Osteoblast (primary cell): ENCODE measurements at regions not wholly inside any gene's neighbourhood (a gene's known extent, or its start where the extent isn't known, plus 50 kb on each side); places are given as distances from the start of the nearest gene placed in this dataset.

ENCODE experiments used
- DNase-seq: peaks from one replicate; pipeline ENCODE4 v3.0.0; 2011; ENCODE audit warnings: low spot score, mixed read lengths; ENCODE audit not compliant: insufficient read length; ENCODE audit errors: missing footprints
- H2AFZ ChIP-seq: 2 replicates; pipeline ENCODE4 v1.6.0; 2011; ENCODE audit warnings: mild to moderate bottlenecking, low read length
- H3K27ac ChIP-seq: 2 replicates; pipeline ENCODE4 v1.5.1; 2011; ENCODE audit warnings: mild to moderate bottlenecking, low read depth, low read length, moderate library complexity
- H3K27me3 ChIP-seq: 2 replicates; pipeline ENCODE4 v1.6.0; 2012; ENCODE audit warnings: mild to moderate bottlenecking, control low read depth, inconsistent platforms, low read length, moderate library complexity; ENCODE audit not compliant: insufficient read depth
- H3K36me3 ChIP-seq: 2 replicates; pipeline ENCODE4 v1.5.1; 2011; ENCODE audit warnings: mild to moderate bottlenecking, low read length, control low read depth, moderate library complexity; ENCODE audit not compliant: insufficient read depth
- H3K4me1 ChIP-seq: 2 replicates; pipeline ENCODE4 v1.5.1; 2011; ENCODE audit warnings: mild to moderate bottlenecking, low read length, control low read depth, moderate library complexity; ENCODE audit not compliant: insufficient read depth
- H3K4me2 ChIP-seq: 2 replicates; pipeline ENCODE4 v1.6.0; 2011; ENCODE audit warnings: mild to moderate bottlenecking, low read length; ENCODE audit not compliant: insufficient read depth
- H3K4me3 ChIP-seq: fragments of 200-600 bp; sonication (generic); 3 replicates; pipeline ENCODE4 v1.5.1; 2012; ENCODE audit warnings: mild to moderate bottlenecking, low read length, inconsistent platforms; ENCODE audit not compliant: insufficient read depth
- H3K79me2 ChIP-seq: 2 replicates; pipeline ENCODE4 v1.6.0; 2012; ENCODE audit warnings: mild to moderate bottlenecking, low read length, control low read depth, inconsistent platforms; ENCODE audit not compliant: insufficient read depth
- H3K9me3 ChIP-seq: 2 replicates; pipeline ENCODE4 v1.5.1; 2011; ENCODE audit warnings: low read depth, low read length, control low read depth
- H4K20me1 ChIP-seq: 2 replicates; pipeline ENCODE4 v1.6.0; 2012; ENCODE audit warnings: mild to moderate bottlenecking, low read length, control low read depth; ENCODE audit not compliant: insufficient read depth
- CTCF ChIP-seq: IDR thresholded peaks from 2 replicates; pipeline ENCODE4 v1.5.1; 2011; ENCODE audit warnings: mild to moderate bottlenecking, low read depth, low read length, moderate library complexity; ENCODE audit errors: extremely low read depth

- Histone ChIP-seq H3K27ac (no peak overlapping the region), H3K36me3 (no peaks in the 10 kb centered on the region), H3K27me3 (no peaks in the 10 kb centered on the region), H3K4me2 (no peak overlapping the region), H2AFZ (no peak overlapping the region), H3K9me3 (no peaks in the 10 kb centered on the region), H3K4me1 (no peaks in the 10 kb centered on the region), H3K4me3 (no peak overlapping the region), H3K79me2 (no peaks in the 10 kb centered on the region), H4K20me1 (no peaks in the 10 kb centered on the region)
- no peak for TF ChIP-seq CTCF
- DNase-seq = no peak
These were observed 187.8 kb upstream of the HDAC4 start for GRCh38 chr2:239588451-239589269.

GRCh38 chr2:239587841-239588240 is 187.0 kb upstream of the HDAC4 start:
- H3K36me3 ChIP-seq = no peaks in the 10 kb centered on the region
- H3K4me2 ChIP-seq = no peak overlapping the region
- no peaks in the 10 kb centered on the region for H3K27me3 ChIP-seq
- no peaks in the 10 kb centered on the region for H4K20me1 ChIP-seq
- no peak for DNase-seq
- no peaks in the 10 kb centered on the region for H3K79me2 ChIP-seq
- H2AFZ ChIP-seq = no peak overlapping the region
- H3K4me1 ChIP-seq = no peaks in the 10 kb centered on the region
- H3K9me3 ChIP-seq = no peaks in the 10 kb centered on the region
- H3K4me3 ChIP-seq = no peak overlapping the region
- TF ChIP-seq CTCF = no peak
- no peak overlapping the region for H3K27ac ChIP-seq

- no peaks in the 10 kb centered on the region for H3K9me3 ChIP-seq
- no peak overlapping the region for H3K4me3 ChIP-seq
- H3K36me3 ChIP-seq = no peaks in the 10 kb centered on the region
- H3K27me3 ChIP-seq = no peaks in the 10 kb centered on the region
- no peak for TF ChIP-seq CTCF
- H3K4me1 ChIP-seq = no peaks in the 10 kb centered on the region
- no peak overlapping the region for H3K4me2 ChIP-seq
- no peak for DNase-seq
- no peaks in the 10 kb centered on the region for H3K79me2 ChIP-seq
- no peak overlapping the region for H2AFZ ChIP-seq
- no peaks in the 10 kb centered on the region for H4K20me1 ChIP-seq
- H3K27ac ChIP-seq = no peak overlapping the region
These were observed 186.5 kb upstream of the HDAC4 start for GRCh38 chr2:239587311-239587731.

- no peaks in the 10 kb centered on the region for H3K79me2 ChIP-seq
- no peak overlapping the region for H2AFZ ChIP-seq
- H3K4me3 ChIP-seq = no peak overlapping the region
- H3K27me3 ChIP-seq = no peaks in the 10 kb centered on the region
- H3K4me1 ChIP-seq = no peaks in the 10 kb centered on the region
- H4K20me1 ChIP-seq = no peaks in the 10 kb centered on the region
- no peak for TF ChIP-seq CTCF
- no peak overlapping the region for H3K4me2 ChIP-seq
- DNase-seq = no peak
- H3K9me3 ChIP-seq = no peaks in the 10 kb centered on the region
- H3K36me3 ChIP-seq = no peaks in the 10 kb centered on the region
- H3K27ac ChIP-seq = no peak overlapping the region
These were observed 186.0 kb upstream of the HDAC4 start for GRCh38 chr2:239586651-239587310.
